Cardiac septum (tissue), 1 donor: ENCODE measurements at regions not wholly inside any gene's neighbourhood (a gene's known extent, or its start where the extent isn't known, plus 50 kb on each side); places are given as distances from the start of the nearest gene placed in this dataset.

Source experiments
- DNase-seq: peaks from one replicate; pipeline ENCODE4 v3.0.0-alpha.2; 2020; ENCODE audit warnings: low spot score
- intact Hi-C: fragments of 100-400 bp; cut with DNase I; formaldehyde crosslinking; loops from one replicate; pipeline ENCODE4 v1.14.0; 2022
- donor health status: DM: no; HTN: no; CAD: no.

- intact Hi-C loops = no loop called here
- no peak for DNase-seq
Observed at GRCh38 chr5:102700916-102701315, 54.2 kb upstream of the PAM start.

DNA sequence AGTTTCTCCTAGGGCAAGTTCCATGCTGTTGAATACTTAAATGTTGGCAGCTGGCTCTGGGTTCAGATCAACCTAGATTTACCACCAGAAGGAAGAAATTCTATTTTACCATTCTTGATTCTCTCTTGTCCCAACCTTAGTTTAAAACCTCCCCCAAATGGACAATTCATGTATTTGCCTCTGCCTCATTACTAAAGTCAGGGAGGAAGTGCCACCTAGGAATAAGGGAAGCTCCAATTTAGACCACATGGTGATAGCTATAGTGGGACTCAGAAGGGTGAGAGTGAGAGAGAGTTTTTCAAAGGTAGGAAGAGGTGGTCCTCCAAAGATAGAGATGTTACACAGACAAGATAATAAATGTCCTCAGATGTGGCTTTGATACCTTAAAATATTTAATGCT, 53.4 kb upstream of the PAM start:
- intact Hi-C loops = no loop called here
- no peak for DNase-seq
